Activated T-helper 1 cell treated with Interleukin-2 at 50 U/mL for 16 hours (primary cell): ENCODE measurements at regions not wholly inside any gene's neighbourhood (a gene's known extent, or its start where the extent isn't known, plus 50 kb on each side); places are given as distances from the start of the nearest gene placed in this dataset.
"Not testable (repeated sequence)": the region's sequence is repeated elsewhere in the genome, so short reads cannot be mapped to it uniquely, and the experiment has no call there.

Source experiments
- DNase-seq: peaks from one replicate; pipeline ENCODE4 v3.0.0-alpha.2; 2020; ENCODE audit warnings: low read depth

DNA sequence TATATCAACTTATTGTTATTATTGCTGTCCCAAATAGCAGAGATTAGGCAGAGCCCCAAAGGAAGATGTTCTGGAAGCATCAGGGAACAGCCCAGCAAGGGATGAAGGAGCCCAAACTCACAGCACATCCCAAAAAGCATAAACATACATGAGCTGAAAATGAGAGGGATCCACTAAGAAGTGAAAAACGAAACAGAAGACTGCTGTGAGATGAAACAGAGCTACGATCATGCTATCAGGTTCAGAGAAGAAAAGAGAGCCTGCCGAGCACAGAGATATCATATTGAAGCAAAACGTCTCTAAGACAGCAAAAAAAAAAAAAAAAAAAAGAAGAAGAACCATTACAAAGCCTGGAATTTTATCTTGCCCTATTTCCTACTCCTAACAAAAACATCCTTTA lies 127.3 kb downstream of the ZNF608 start:
- no peak for DNase-seq

DNA sequence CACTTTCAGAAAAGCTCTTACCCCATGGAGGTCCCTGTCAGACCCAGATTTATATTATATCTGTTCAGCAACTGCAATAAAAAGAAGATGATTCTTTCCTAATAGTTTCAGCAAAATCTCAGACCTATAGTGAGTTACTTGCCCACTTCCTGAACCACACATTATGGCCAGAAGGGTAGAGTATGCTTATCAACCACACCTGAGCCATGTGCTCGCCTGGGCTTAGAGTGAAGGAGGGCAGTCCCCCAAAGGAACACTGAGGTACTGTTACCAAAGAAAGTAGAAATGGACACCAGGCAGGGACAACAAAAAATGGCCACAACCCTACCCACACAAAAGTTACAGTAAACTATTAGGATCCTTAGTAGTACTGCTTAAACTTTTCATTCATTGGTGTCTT lies 128.7 kb downstream of the ZNF608 start:
- no peak for DNase-seq

DNA sequence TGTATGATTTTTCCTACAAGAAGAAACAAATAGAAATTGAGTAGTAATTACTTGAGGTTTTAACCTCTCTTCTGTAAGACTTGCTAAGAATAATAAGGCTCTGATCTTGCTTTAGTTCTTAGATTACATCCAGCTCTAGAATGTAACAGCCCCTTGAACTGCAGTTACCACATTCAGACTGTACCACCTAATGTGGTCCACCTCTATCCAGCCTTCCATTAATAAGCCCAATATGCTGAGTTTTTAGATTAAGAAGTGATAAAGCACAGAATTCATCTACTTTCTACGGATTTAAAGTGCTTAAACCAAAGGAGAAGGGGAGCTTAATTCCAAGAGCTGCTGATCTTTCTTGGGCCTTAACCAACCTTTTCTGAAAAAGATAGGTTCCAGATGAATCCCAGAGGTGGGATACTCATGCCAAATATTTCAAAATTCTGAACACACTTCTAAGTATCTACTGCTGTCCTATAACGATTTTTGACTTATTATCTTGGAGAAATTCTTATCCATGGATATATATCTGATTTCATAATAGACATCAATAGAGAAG lies 131.5 kb downstream of the ZNF608 start:
- no peak for DNase-seq

DNA sequence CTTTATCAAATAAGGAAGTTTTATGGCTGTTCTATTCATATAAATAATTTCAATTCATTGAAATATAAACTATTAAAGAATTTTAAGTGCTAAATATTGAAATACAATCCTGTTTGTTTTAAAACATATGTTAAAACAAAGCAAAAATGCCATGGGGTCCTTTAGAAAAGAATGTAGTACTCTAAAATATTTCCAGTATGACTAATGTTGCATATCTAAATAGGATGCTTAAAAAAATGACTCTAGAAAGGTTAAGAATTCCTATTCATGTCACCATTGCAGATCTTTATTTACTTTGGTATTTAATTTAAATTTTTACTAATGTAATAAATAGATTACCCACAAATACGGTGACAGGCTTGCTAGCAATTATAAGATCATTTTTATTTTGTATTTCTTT lies 132.3 kb downstream of the ZNF608 start:
- no peak for DNase-seq

DNA sequence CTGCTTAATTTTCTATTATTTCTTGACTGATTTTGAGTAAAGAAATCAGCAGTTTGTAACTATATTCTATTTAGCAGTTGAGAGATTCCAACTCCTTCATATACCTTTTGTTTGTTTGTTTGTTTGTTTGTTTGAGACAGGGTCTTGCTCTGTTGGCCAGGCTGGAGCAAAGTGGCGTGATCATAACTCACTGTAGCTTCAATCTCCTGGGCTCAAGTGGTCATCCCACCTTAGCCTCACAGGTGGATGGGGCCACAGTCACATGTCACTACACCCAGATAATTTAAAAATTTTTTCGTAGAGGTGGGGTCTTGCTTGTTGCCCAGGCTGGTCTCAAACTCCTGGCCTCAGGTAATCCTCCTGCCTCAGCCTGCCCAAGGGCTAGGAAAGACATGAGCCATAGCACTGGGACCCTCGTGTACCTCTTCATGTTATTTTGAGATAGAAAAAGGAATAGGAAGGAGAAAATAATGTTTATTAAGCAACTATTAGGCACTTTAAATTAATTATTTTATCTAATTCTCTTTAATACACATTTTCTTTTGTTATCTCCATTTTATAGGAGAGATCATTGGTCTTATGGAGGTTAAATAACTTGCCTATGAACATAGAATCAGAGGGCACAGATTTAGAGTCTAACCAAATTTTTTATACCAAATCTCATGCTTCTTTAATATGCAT lies 133.0 kb downstream of the ZNF608 start:
- no peak for DNase-seq

DNA sequence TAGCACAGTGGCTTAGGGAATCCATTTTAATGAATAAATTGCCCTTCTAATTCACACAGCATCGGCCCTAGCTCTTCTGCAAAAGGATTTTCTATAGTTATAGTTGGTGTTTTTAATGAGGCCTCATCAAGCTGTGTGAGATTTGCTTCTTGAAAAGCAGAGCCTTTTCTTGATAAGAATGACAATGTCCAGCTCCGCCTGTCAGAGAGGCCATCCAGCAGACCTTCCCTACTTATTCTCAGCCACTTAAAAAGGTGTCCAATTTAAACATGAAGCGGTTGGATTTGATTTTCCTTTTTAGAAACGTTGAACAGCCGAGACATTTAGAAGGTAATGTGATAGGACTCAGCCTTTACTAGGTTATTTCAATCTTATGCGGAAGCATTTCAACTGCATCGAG lies 134.4 kb downstream of the ZNF608 start:
- no peak for DNase-seq

DNA sequence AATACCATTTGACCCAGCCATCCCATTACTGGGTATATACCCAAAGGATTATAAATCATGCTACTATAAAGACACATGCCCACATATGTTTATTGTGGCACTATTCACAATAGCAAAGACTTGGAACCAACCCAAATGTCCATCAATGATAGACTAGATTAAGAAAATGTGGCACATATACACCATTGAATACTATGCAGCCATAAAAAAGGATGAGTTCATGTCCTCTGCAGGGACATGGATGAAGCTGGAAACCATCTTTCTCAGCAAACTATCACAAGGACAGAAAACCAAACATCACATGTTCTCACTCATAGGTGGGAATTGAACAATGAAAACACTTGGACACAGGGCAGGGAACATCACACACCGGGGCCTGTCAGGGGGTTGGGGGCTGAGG lies 135.2 kb downstream of the ZNF608 start:
- not testable (repeated sequence) for DNase-seq

DNA sequence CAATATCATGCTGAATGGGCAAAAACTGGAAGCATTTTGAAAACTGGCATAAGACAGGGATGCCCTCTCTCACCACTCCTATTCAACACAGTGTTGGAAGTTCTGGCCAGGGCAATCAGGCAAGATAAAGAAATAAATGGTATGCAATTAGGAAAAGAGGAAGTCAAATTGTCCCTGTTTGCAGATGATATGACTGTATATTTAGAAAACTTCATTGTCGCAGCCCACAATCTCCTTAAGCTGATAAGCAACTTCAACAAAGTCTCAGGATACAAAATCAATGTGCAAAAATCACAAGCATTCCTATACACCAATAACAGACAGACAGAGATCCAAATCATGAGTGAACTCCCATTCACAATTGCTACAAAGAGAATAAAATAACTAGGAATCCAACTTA lies 136.8 kb downstream of the ZNF608 start:
- DNase-seq: not testable (repeated sequence)

DNA sequence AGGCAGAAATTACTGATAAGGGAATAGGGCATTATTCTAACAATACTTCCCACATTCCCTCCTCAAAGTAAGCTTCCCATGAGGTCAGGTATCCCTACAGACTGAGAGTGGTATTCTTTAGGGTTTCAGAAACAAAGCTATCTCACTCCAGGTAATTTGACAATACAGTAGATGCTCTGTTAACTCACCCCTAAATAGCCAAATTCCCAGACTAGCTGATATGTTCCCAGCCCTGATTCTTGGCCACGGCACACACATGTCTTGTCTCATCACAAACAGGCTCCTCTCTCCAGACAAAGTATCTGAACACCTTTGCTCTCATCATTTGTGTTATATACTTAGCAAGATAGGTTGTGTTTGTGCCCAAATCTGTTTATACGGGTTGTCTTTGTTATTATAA lies 139.9 kb downstream of the ZNF608 start:
- DNase-seq: no peak

DNA sequence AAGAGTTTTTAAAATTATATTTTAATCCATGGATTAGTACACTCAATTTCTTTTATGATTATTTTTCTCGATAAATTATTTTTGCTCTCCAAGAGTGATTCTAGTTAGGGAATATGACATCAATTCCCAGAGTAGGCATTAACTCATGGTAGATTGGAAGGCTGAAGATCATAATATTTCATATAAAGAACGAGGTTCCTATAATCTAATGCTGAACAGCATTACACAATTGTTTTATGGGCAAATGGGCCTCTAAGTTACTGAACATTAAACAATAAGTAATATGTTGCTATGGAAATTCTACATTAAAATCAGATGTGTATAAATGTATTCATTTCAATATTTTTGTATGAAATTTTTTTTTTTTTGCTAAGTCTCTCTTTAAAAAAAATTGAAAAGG lies 140.3 kb downstream of the ZNF608 start:
- DNase-seq: no peak

DNA sequence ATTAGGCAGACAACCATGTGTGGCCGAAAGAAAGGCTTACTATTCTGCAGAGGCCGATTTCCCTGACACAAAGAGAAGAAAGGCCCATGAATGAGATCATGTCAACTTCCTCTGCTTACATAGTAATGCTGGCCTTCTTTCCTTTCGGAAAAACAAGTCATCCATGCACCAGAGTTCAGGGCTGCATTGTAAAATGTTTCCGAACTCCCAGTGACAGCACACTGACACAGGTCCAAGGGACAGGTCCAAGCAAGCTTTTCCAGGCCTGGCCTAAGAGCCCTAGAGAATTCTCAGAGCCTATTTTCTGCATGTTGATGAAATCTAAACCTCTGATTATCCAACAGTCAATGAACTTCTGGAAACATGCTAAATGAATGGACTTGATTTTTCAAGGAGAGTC lies 140.9 kb downstream of the ZNF608 start:
- no peak for DNase-seq

DNA sequence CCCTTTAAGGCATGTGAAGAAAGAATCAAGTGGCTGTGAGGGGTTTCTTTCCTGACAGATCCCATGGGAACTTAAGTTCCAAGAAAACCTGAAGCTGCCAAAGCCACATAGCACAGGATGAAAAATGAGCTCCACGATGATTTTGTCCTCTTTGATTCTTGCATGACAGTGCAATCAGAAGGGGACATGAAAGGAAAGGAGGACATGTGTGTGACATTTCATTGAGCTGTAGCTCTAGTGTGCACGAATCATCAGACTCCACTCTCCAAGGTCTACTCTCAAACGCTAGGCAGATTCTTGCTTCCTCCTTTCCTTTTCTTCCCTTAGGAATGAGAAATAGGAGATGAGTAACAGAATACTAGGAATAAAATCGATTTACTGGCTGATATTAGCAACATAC lies 142.0 kb downstream of the ZNF608 start:
- no peak for DNase-seq

DNA sequence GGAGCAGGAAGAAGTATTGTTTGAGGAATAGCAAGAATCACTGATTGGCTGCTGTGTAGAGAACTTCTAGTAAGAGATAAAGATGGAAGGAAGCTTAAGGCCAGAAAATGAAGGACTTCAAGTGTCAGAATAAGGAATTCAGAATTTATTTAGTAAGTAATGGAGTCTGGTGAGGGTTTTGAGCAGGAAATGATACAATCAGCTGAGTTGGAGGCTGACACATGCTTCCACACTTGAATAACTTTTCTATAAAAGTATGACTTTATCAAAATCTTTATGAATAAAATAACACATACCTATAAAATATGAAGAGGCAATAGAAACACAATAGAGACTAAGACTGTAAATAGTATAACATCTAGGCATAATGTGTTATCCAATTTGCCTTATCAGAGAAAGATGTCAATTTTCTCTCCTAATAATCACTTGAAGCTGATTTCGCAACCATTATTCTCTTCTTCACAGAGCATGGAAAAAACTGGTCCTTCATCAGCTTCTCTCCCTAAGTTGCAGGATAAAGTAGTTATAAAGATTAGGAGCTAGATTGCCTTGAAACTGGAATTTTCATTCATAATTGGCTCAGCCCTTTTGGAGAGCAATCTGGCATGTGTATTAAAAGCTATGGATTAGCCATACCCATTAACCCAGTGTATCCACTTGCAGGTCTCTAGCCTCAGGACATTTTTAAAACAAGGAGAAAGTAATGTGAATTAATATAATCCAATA lies 143.4 kb downstream of the ZNF608 start:
- DNase-seq: no peak

DNA sequence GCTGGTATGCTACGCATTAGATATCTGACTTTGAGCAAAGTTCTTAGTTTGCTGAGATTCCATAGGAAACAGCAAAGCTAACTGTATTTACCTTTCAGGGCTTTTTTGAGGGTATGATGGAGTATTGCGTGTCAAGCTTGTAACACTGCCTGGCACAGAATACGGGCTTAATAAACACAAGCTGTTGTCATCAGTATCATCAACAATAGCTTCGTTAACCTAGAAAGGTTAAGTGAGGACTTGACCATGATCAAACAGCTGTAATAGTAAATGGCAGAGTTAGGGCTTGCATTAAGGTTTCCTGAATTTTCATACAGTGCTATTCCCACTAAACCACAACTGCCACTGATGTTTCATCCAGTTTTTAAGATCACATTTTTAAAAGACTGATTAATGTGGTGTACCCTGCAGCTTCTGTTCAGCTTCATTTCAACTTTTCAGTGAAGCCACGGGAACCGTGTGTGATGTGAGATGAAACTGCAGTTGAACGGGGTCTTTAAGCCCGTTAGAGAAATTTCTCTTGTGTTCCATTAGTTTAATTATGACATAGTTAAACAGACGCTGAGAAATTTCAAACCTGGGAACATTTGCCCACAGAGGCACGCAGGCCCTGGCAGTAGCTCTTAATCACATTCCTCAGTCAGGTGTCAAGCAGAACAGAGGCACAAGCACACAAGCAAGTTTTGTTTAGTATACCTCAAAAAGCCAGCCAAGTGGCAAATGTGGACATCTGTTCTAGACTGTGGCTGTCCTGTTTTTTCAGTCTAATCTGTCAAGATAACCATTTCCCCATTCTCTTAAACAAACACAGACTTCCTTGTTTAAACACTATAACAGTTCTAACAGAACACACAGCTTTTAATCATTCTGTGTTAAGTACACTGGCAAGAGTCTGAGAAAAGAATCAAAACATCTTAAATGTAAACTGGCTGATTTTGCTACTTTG lies 147.1 kb downstream of the ZNF608 start:
- no peak for DNase-seq

DNA sequence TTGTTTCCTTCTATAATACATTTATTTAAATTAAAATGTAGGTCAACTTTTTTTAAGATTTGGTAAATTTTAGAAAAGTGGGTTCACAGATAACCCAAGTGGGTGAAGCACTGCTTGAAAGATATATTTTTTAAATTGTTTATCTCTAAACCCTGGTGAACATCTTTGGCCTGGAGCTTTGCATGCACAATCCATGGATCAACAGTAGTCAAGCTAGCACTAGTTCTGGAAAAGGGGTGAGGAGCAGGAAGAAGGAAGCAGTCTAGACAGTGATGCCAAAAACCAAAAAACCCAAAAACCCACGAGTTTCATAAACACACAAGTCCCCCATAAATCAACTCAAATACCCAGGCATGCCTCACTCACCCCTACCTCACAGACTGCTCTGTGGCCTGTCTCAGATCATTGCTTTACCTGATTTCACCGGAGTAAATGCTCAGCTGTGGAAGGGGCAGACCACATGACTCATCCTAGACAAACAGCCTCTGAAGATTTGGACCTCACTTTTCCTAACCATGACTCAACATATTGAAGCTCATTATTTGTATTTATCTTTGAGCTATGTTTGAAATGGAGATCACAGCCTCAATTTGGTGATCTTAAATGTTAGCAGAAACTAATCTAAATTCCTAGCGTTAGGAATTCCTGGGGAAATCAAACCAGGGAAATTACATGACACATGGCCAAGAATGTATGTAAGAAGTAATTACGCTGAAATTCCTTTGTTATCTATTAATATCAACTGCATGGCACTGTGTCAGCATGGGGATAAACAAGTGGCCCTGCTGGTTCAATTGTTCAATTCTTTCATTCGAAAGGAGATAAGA lies 149.6 kb downstream of the ZNF608 start:
- DNase-seq: no peak

DNA sequence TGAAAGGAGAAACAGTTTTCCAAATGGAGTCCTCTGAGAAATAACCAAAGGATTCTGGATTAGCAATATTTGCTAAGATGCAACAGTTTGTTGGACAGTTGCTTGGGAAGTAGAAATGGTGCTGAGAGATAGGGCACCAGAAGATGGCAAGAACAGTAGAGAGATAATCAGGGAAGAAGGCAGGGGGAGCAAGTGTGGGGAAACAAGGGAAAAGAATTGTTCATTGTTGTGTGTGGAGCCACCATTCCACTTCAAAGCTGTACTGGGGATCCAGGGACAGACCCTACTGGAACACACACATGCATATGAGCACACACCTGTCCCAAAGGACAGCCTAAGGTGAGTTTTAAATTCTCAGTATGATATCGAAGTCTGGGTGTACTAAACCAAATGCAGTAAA lies 152.5 kb downstream of the ZNF608 start:
- DNase-seq: no peak

DNA sequence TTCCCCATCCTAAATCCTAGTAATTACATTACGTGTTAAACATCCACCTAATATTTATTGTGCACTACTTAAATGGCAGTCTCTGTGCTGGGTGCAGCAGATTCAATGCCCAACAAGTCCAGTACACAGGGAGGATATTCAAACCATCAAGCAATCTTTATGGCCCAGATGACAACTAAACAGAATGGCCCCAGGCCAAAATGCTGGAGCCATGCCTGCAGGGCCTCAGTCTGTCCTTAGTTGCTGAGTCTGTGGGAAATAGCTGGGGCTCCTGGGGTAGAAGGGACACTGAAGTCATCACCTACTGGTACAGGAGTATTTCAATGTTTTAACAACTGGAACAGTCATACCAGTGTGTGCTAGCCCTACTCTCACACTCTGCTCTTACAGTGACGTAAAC lies 153.5 kb downstream of the ZNF608 start:
- DNase-seq: no peak

DNA sequence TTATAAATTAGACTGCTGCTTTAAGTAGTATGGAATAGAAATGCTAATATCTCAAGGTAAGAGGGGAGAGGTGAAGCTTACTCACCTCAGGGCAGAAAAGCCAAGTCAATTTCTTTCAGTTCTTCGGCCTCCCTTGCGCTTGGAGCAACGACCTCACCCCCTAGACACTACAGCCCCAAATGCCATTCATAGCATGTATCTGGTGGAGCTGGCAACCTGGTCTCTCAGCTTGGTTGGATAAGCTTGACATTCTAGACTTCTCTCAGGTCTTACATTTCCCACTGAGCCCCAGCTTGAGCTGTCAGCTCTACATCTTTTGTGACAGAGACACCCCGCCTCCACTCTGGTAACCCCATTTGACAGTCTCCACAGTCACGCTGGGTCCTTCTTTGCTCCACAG lies 154.9 kb downstream of the ZNF608 start:
- no peak for DNase-seq

DNA sequence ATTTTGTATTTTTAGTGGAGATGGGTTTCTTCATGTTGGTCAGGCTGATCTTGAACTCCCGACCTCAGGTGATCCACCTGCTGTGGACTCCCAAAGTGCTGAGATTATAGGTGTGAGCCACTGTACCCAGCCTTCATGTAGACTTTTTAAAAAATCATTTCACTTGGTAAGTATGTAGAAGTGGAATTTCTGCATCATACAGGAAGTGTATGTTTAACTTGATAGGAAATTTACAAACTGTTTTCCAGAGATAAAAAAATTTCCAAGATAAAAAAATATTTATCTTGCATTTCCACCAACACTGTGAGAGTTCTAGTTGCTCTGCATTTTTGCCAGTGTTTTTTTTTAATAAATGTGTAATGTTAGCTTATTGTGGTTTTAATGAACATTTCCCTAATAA lies 155.8 kb downstream of the ZNF608 start:
- DNase-seq: no peak

DNA sequence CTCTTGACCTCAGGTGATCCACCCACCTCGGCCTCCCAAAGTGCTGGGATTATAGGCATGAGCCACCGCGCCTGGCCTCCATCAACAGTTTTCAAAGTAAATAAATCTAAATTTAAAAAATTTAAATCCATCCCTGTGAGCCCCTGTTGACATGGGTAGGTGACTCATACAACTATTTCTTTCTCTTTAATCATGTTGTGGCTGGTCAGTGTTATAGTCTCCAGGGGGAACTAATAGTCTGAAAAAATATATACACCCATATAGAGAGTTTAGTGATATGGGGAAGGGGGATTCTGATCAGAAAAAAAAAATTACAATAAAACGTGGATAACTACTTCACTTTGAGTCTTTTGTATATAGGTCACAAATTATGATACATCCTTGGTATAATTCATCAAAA lies 159.2 kb downstream of the ZNF608 start:
- DNase-seq: no peak

DNA sequence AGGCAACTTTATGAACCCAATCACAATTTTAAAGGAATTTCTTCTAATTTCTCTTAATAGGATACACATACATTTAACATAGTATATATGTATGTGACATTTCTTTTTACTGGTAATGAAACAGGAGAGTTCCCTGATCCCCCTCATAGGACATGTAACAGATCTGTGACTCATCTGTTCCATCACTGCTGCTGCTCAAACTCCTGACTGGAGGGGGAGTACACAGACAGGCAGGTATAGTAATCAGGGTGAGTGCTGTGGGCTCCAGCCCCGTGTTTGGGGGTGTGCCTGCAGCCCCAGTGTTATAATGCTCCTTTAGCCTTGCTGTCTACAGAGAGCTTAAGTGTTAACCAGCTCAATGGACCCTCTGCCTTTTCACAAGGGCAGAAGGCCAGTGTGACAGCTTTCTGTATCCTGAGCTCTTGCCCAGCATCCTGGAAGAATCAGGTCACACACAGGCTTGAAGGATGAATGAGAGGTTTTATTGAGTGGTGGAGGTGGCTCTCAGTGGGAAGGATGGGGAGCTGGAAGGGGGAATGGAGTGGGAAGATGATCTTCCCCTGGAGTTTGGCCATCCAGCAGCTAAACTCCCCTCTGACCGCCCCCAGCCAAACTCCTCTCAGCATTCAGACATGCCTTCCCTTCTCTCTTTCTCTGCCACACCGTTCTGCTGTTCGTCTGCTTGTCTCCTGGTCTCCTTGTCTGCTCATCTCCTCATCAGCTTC lies 161.3 kb downstream of the ZNF608 start:
- no peak for DNase-seq
